ENCODE measurements at regions not wholly inside any gene's neighbourhood (a gene's known extent, or its start where the extent isn't known, plus 50 kb on each side); places are given as distances from the start of the nearest gene placed in this dataset.

DNA sequence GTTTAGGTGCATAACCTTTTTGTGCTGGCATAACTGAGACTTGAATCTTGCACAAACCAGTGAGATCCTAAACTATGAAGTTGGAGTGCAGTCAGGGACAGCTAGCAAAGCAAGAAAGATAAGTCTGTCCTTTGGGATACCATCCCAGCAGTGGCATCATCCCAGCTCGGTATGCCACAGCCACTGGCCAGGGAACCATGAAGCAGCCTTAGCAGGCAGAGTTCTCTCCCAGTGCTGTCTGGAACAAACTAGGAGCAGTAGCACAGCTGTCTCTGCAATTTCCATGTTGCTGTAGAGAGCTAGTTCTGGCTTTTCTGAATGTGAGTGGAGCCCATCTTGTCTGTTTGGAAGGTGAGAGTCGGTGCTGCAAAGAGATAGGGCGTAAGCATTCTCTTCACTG is 130.3 kb downstream of the DTWD1 start:
- DNase-seq (ENCODE audit: extremely low read depth, low read depth) = no peak
- TF ChIP-seq, protein P1, sequence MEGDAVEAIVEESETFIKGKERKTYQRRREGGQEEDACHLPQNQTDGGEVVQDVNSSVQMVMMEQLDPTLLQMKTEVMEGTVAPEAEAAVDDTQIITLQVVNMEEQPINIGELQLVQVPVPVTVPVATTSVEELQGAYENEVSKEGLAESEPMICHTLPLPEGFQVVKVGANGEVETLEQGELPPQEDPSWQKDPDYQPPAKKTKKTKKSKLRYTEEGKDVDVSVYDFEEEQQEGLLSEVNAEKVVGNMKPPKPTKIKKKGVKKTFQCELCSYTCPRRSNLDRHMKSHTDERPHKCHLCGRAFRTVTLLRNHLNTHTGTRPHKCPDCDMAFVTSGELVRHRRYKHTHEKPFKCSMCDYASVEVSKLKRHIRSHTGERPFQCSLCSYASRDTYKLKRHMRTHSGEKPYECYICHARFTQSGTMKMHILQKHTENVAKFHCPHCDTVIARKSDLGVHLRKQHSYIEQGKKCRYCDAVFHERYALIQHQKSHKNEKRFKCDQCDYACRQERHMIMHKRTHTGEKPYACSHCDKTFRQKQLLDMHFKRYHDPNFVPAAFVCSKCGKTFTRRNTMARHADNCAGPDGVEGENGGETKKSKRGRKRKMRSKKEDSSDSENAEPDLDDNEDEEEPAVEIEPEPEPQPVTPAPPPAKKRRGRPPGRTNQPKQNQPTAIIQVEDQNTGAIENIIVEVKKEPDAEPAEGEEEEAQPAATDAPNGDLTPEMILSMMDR (IDR thresholded peaks at IDR 0.05; ENCODE audit: low read depth, low read length) = no peak

DNA sequence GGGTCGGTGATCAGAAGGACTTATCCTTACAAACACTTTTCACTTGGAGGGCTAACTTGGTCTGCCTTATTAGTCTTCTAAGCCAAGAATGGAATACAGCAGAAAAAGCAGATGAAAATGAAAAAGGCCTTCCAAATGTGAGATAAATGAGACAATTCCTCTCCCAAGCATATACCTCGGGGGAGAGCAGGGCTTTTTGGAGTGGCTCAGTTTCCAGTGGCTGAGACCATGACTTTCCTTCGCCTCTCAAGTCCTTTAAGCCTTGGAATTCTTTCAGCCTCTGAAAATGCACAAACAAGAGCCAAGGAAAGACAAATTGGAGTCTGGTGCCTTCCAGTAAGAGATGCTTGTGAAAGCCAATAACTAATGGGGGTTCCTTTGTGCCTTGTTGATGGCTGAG is 130.9 kb downstream of the DTWD1 start:
- DNase-seq (ENCODE audit: extremely low read depth, low read depth) = no peak
- TF ChIP-seq, protein P1 (IDR thresholded peaks at IDR 0.05; ENCODE audit: low read depth, low read length) = no peak

DNA sequence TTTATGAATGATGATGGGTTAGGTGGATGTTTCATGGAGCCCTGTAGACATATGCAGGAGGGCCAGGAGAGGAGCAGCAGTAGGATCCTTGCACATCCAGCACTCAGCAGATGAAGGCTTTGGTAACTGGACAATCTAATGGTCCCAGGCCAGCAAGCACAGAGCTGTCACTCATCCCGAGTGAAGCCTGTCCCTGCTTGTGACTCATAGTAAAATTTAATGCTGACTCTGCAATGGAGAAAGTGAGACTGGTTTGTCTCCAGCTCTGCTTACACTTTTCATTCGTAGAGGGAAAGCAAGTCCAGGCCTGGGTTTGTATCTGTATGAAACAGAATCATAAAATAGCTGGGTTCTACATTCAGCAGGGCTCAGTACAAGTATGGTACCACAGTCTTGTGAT is 131.7 kb downstream of the DTWD1 start:
- TF ChIP-seq, protein P1 (IDR thresholded peaks at IDR 0.05; ENCODE audit: low read depth, low read length) = no peak
- no peak for DNase-seq (ENCODE audit: extremely low read depth, low read depth)

DNA sequence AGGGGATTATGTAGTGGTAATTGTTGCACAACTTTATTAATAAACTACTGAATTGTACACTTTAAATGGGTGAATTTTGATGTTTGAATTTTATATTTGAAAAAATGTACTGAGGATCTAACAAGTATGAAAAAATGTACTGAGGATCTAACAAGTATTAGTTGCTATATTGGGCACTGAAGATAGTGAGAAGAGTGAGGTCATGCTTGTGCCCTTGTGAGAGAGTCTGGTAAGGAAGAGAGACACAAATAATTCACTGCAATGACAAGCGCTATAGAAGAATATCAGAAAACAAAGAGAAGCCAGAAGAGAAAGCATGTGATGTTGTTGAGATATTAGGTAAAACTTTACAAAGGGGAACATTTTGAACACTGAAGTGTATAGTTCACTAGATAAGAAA is 137.6 kb downstream of the DTWD1 start:
- TF ChIP-seq, protein P1 (IDR thresholded peaks at IDR 0.05; ENCODE audit: low read depth, low read length) = no peak

DNA sequence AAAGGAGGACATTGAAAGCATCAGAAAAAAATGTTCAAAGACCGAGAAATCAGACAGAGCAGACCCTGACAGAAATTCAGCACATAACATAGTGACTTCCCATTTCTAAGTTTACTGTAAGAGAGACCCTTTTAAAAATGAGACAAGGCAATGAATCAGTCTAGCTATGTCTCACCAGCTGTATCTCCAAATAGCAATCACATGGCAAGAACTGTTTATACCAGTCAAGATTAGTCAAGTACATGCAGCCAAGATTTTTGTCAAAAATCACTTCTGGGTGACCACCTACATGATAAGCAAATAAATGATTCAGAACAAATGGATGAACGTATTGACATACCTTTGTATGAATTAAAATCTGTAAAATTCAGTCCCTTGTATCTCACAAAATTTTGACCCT is 138.0 kb downstream of the DTWD1 start:
- no peak for DNase-seq (ENCODE audit: extremely low read depth, low read depth)
- TF ChIP-seq, protein P1 (IDR thresholded peaks at IDR 0.05; ENCODE audit: low read depth, low read length) = no peak

More for the DNA sequence above, 137.6 kb downstream of the DTWD1 start:
- no peak for DNase-seq (ENCODE audit: extremely low read depth, low read depth)

DNA sequence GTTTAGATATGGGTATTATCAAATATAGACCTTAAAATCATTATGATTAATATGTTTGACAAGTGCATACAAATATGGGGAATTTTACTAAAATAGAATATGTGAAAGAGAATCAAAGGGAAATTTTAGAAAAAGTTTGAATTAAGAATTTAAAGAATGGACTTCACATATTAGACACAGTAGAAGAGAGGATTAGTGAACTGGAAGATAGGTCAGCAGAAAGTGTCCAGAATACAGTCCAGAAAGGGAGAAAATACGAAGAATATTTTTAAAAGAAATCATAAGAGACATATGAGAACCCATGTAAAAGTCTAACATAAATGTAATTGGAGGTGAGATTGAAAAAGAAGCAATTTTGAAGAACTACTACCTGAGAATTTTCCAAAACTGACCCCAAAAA is 139.9 kb downstream of the DTWD1 start:
- DNase-seq (ENCODE audit: extremely low read depth, low read depth) = no peak
- TF ChIP-seq, protein P1 (IDR thresholded peaks at IDR 0.05; ENCODE audit: low read depth, low read length) = no peak

DNA sequence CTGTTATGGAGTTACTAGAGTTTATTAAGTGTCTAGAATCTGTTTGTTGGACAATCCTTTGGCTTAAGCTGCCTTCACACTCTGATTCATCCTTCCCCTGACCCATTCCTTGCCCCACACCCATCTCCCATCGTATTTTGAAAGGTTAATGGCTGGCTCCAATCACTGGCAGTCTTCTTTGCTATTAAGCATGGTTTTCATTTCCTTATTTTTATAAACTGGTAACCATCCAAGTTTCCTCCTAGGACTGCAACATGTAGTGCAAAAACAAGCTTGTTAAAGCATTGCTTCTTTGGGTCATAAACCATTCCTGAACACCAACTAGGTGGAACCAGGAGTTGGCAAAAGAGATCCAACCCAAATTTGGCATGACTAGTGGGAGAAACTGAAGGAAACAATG is 148.4 kb downstream of the DTWD1 start:
- TF ChIP-seq, protein P1 (IDR thresholded peaks at IDR 0.05; ENCODE audit: low read depth, low read length) = no peak
- DNase-seq (ENCODE audit: extremely low read depth, low read depth) = peak; percentile 29
